ENCODE measurements at regions not wholly inside any gene's neighbourhood (a gene's known extent, or its start where the extent isn't known, plus 50 kb on each side); places are given as distances from the start of the nearest gene placed in this dataset.

DNA sequence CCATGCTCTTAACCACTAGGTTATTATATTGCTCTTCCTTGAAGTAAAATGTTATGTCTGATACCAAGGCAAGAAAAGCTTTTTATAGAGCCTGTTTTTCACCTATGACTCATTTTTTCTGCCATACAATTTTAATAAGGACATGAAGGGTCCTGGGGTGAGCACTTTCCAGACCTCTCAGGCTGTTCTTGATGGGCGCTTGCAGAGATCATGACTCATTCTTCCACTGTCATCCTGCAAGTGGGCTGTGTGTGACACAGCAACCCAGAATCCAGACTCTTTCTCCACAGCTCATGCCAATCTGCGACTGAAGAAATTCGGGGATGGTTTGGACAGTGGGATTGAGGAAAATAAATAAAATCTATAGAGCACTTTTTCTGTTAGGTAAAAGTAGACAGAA is 506.7 kb upstream of the NBEA start:
- H3K9ac ChIP-seq: no peak overlapping the region
- no peaks in the 10 kb centered on the region for H3K79me2 ChIP-seq (ENCODE audit: insufficient read depth, low read depth)
- no peak overlapping the region for H3K27ac ChIP-seq
- H4K20me1 ChIP-seq (ENCODE audit: insufficient read depth): no peaks in the 10 kb centered on the region
- H3K4me2 ChIP-seq: no peak overlapping the region
- TF ChIP-seq, protein P1, sequence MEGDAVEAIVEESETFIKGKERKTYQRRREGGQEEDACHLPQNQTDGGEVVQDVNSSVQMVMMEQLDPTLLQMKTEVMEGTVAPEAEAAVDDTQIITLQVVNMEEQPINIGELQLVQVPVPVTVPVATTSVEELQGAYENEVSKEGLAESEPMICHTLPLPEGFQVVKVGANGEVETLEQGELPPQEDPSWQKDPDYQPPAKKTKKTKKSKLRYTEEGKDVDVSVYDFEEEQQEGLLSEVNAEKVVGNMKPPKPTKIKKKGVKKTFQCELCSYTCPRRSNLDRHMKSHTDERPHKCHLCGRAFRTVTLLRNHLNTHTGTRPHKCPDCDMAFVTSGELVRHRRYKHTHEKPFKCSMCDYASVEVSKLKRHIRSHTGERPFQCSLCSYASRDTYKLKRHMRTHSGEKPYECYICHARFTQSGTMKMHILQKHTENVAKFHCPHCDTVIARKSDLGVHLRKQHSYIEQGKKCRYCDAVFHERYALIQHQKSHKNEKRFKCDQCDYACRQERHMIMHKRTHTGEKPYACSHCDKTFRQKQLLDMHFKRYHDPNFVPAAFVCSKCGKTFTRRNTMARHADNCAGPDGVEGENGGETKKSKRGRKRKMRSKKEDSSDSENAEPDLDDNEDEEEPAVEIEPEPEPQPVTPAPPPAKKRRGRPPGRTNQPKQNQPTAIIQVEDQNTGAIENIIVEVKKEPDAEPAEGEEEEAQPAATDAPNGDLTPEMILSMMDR (conservative IDR thresholded peaks at IDR 0.05; ENCODE audit: low read depth, low read length): no peak
- no peaks in the 10 kb centered on the region for H3K4me1 ChIP-seq (ENCODE audit: low read depth, poor library complexity, severe bottlenecking)
- H3K36me3 ChIP-seq (ENCODE audit: insufficient read depth): no peaks in the 10 kb centered on the region
- H2AFZ ChIP-seq (ENCODE audit: low read depth): no peak overlapping the region
- H3K4me3 ChIP-seq (IDR thresholded peaks at IDR 0.05; ENCODE audit: insufficient read depth, low read depth, low read length): no peak overlapping the region
- no peaks in the 10 kb centered on the region for H3K27me3 ChIP-seq (ENCODE audit: insufficient read depth, low read depth)

DNA sequence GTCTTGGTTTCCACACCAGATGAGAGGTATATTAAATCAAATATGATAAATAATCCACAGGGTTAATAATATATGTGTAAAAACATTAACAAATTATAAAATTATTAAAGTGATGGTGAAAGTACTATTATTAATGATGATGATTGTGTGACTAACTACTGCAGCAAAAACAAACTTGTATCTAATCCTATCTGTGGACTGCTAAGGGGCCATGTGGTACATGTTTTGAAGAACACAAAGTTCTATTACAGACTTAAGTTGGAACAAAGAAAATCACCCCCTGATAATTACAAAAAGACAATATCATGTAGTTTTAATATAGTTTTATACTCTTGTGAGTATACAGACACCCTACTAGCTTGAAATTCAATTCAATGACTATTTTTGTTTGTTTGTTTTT is 504.2 kb upstream of the NBEA start:
- Histone ChIP-seq H3K4me1 (ENCODE audit: low read depth, poor library complexity, severe bottlenecking) (no peaks in the 10 kb centered on the region), H3K4me3 (IDR thresholded peaks at IDR 0.05; ENCODE audit: insufficient read depth, low read depth, low read length) (no peak overlapping the region), H3K36me3 (ENCODE audit: insufficient read depth) (no peaks in the 10 kb centered on the region), H3K4me2 (no peak overlapping the region), H4K20me1 (ENCODE audit: insufficient read depth) (no peaks in the 10 kb centered on the region), H2AFZ (ENCODE audit: low read depth) (no peak overlapping the region), H3K79me2 (ENCODE audit: insufficient read depth, low read depth) (no peaks in the 10 kb centered on the region), H3K27ac (no peak overlapping the region), H3K27me3 (ENCODE audit: insufficient read depth, low read depth) (no peaks in the 10 kb centered on the region), H3K9ac (no peak overlapping the region)
- TF ChIP-seq, protein P1 (conservative IDR thresholded peaks at IDR 0.05; ENCODE audit: low read depth, low read length): no peak

DNA sequence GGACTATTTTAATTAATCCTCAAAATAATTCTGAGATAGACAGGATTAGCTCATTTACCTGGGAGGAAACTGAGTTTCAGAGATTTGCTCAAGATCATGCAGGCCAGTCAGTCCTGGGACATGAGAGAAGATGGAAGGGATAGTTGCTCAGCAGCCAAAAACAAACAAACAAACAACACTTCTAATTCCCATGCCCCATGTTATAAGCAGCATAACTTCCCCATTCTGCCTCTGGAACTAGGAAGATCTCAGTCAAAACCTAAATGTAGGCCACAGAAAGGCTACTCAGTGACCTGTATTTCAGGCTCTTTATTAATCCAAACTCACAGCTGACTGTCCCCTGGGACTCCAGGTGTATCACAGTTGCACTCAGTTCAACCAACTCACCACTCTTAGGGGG is 489.2 kb upstream of the NBEA start:
- Histone ChIP-seq H4K20me1 (ENCODE audit: insufficient read depth) (no peaks in the 10 kb centered on the region), H3K4me1 (ENCODE audit: low read depth, poor library complexity, severe bottlenecking) (no peaks in the 10 kb centered on the region), H2AFZ (ENCODE audit: low read depth) (no peak overlapping the region), H3K4me3 (IDR thresholded peaks at IDR 0.05; ENCODE audit: insufficient read depth, low read depth, low read length) (no peak overlapping the region), H3K79me2 (ENCODE audit: insufficient read depth, low read depth) (no peaks in the 10 kb centered on the region), H3K9ac (no peak overlapping the region), H3K27me3 (ENCODE audit: insufficient read depth, low read depth) (no peaks in the 10 kb centered on the region), H3K36me3 (ENCODE audit: insufficient read depth) (no peaks in the 10 kb centered on the region), H3K4me2 (no peak overlapping the region), H3K27ac (no peak overlapping the region)
- TF ChIP-seq, protein P1 (conservative IDR thresholded peaks at IDR 0.05; ENCODE audit: low read depth, low read length): no peak

DNA sequence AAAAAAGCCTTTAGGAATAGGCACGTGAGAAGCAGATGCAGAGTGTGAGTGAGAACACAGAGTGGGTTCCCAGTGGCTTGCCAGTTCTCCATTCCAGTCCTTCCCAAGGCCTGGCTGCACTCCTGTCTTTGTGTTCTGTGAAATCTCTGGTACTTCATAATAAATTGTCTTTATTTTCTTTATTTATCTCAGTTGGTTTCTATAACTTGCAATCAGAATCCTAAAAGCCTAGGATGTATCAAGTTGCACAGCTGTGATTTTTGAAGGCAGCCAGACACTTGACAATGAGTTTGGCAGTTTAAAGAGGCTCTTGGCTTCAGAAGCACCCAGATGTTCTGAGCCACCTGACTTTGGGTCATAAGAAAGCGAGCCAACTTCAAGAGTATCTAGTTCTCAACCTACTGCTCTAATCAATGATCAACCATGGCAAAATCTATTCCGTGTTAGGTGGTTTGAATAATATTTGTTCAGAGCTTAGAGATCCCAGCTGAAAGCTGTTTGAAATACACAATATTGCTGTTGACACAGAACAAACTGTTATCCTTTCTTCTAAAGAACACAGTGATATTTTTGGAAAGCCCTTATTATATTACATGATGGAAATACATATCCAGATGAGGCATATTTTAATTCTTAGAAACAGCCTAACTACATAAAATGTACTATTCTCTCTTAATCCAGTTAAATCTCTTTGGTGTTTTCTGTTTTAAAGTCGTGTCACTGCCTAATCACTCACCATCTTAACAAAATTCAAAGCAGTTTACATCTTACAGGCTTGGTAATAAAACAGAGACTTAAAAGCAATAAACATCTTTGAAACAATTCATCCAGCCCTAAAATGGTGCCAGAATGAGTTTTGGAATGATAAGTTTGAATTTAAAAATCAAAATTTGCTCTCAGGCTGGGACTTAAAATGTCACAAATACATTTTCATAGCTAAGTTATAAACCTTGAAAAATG is 483.0 kb upstream of the NBEA start:
- no peak overlapping the region for H2AFZ ChIP-seq (ENCODE audit: low read depth)
- no peaks in the 10 kb centered on the region for H4K20me1 ChIP-seq (ENCODE audit: insufficient read depth)
- no peaks in the 10 kb centered on the region for H3K36me3 ChIP-seq (ENCODE audit: insufficient read depth)
- H3K27me3 ChIP-seq (ENCODE audit: insufficient read depth, low read depth): no peaks in the 10 kb centered on the region
- no peak overlapping the region for H3K4me2 ChIP-seq
- TF ChIP-seq, protein P1 (conservative IDR thresholded peaks at IDR 0.05; ENCODE audit: low read depth, low read length): no peak
- H3K27ac ChIP-seq: no peak overlapping the region
- no peaks in the 10 kb centered on the region for H3K79me2 ChIP-seq (ENCODE audit: insufficient read depth, low read depth)
- no peak overlapping the region for H3K9ac ChIP-seq
- H3K4me3 ChIP-seq (IDR thresholded peaks at IDR 0.05; ENCODE audit: insufficient read depth, low read depth, low read length): no peak overlapping the region
- no peaks in the 10 kb centered on the region for H3K4me1 ChIP-seq (ENCODE audit: low read depth, poor library complexity, severe bottlenecking)

All from KMS-11 (cell line).